HG03135 (cell line): ENCODE measurements at regions not wholly inside any gene's neighbourhood (a gene's known extent, or its start where the extent isn't known, plus 50 kb on each side); places are given as distances from the start of the nearest gene placed in this dataset.
A peak's percentile ranks its signal among the peaks of the same experiment; 100 is the strongest.

Source experiments
- ATAC-seq: cut with Tn5 transposase; IDR thresholded peaks from one replicate; pipeline ENCODE4 v1.9.1; 2021; ENCODE audit warnings: mild to moderate bottlenecking, moderate library complexity; ENCODE audit not compliant: unreplicated experiment

DNA sequence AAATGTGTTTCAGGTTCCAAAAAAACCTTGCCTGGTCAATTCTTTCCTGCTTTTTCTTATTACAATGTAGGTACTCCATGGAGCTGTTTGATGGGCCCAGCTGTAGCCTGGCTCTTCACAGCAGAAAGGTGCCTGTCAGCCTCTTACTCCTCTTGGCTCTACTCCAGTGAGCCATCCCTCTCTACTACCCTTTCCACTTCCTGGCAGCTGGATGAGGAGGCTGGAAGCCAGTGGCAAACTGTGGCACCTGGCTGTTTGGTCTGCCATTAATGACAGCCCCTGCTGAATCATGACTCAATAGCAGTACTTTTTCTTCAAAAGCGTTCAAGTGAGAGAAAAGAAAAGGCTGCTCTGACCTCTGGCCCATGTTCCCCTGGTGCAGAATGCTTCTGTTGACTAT is 618.1 kb downstream of the PYDC2 start:
- no peak for ATAC-seq

DNA sequence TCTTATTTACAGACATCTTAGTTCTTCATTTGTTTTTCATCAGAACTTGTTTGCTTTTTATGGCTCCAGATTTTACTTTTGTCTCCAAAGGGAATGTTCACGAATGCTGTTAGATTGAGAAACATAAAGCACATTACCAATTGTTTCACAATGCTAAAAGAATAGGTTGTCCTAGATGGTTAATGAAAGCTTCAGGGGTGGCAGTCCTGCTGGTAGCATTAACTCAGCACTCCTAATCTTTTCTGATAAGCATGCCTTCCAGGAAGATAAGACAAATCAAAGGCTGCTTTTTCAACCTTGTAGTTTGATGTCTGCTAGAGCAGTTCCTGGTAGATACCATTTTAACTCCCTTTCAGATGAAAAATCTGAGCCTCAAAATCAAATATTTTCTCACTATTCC is 619.4 kb downstream of the PYDC2 start:
- no peak for ATAC-seq

DNA sequence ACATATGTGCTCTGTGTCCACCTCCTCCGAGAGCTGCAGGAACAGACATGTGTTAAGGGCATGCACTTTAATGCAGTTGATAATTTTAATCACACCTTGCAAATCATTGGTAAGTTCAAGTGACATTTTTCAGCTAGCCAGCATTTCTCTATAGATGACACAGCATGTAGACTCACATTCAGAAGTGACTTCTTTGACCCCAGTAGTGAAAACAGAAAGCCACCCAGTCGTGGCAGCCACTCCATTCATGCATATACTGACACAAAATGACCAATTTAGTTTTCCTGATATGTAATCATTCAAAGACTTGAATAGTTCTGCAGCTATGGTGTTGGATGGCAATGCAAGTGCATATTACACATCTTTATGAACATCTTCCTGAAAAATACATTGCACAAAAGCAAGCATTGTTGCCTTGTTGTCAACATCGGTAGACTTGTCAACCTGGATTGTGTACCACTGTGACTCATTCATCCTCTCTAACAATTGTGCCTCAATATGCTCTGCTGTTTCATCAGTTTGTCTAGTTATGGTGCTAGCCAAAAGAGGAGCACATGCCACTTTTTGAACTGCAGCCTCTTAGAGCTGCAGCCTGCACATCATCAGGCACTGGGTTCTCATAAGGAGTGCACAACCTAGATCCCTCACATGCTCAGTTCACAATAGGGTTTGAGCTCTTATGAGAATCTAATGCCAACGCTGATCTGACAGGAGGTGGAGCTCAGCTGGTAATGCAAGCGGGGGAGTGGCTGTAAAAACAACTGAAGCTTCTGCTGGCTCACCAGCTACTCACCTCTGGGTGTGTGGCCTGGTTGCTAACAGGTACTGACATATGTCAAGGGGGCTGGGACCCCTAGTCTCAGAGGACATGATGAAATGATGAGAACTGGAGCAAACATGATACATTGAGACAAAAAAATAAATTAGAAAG is 622.0 kb downstream of the PYDC2 start:
- peak; percentile 93 for ATAC-seq
